GM19397 (cell line): ENCODE measurements at regions not wholly inside any gene's neighbourhood (a gene's known extent, or its start where the extent isn't known, plus 50 kb on each side); places are given as distances from the start of the nearest gene placed in this dataset.

Source experiments
- ATAC-seq: cut with Tn5 transposase; IDR thresholded peaks from one replicate; pipeline ENCODE4 v1.9.1; 2021; ENCODE audit warnings: mild to moderate bottlenecking, moderate library complexity; ENCODE audit not compliant: unreplicated experiment

GRCh38 chr6:87860902-87861301, 158.9 kb upstream of the AKIRIN2 start:
- ATAC-seq, result no peak

- no peak for ATAC-seq
Measured at GRCh38 chr6:87858440-87858839, 156.4 kb upstream of the AKIRIN2 start.

GRCh38 chr6:87851674-87852299, 149.8 kb upstream of the AKIRIN2 start:
- ATAC-seq, result no peak

- no peak for ATAC-seq
Measured at GRCh38 chr6:87848616-87849015, 146.6 kb upstream of the AKIRIN2 start.

- no peak for ATAC-seq
Measured at GRCh38 chr6:87847830-87848210, 145.8 kb upstream of the AKIRIN2 start.

GRCh38 chr6:87847135-87847829, 145.2 kb upstream of the AKIRIN2 start:
- ATAC-seq, result no peak

GRCh38 chr6:87846434-87846833, 144.4 kb upstream of the AKIRIN2 start:
- no peak for ATAC-seq

GRCh38 chr6:87840324-87840723, 138.3 kb upstream of the AKIRIN2 start:
- ATAC-seq, result no peak

GRCh38 chr6:87837876-87838275, 135.8 kb upstream of the AKIRIN2 start:
- no peak for ATAC-seq

GRCh38 chr6:87837444-87837843, 135.4 kb upstream of the AKIRIN2 start:
- ATAC-seq, result no peak

- ATAC-seq, result no peak
Measured at GRCh38 chr6:87832025-87832825, 130.2 kb upstream of the AKIRIN2 start.

- no peak for ATAC-seq
Measured at GRCh38 chr6:87830907-87831306, 128.9 kb upstream of the AKIRIN2 start.

GRCh38 chr6:87829622-87830121, 127.6 kb upstream of the AKIRIN2 start:
- ATAC-seq, result no peak

- no peak for ATAC-seq
Measured at GRCh38 chr6:87828044-87828443, 126.0 kb upstream of the AKIRIN2 start.

GRCh38 chr6:87827346-87827745, 125.3 kb upstream of the AKIRIN2 start:
- ATAC-seq, result no peak

- ATAC-seq, result no peak
Measured at GRCh38 chr6:87826424-87826823, 124.4 kb upstream of the AKIRIN2 start.

- no peak for ATAC-seq
Measured at GRCh38 chr6:87825821-87826221, 123.8 kb upstream of the AKIRIN2 start.

GRCh38 chr6:87824958-87825491, 123.0 kb upstream of the AKIRIN2 start:
- no peak for ATAC-seq

GRCh38 chr6:87822011-87822410, 120.0 kb upstream of the AKIRIN2 start:
- no peak for ATAC-seq

GRCh38 chr6:87820343-87820984, 118.4 kb upstream of the AKIRIN2 start:
- no peak for ATAC-seq

- ATAC-seq, result no peak
Measured at GRCh38 chr6:87817183-87817582, 115.2 kb upstream of the AKIRIN2 start.
